CD4-positive, alpha-beta T cell treated with Interferon gamma for 1 hour (primary cell): ENCODE measurements at regions not wholly inside any gene's neighbourhood (a gene's known extent, or its start where the extent isn't known, plus 50 kb on each side); places are given as distances from the start of the nearest gene placed in this dataset.

Experiments
- DNase-seq: peaks from one replicate; pipeline ENCODE4 v3.0.0-alpha.2; 2020

DNA sequence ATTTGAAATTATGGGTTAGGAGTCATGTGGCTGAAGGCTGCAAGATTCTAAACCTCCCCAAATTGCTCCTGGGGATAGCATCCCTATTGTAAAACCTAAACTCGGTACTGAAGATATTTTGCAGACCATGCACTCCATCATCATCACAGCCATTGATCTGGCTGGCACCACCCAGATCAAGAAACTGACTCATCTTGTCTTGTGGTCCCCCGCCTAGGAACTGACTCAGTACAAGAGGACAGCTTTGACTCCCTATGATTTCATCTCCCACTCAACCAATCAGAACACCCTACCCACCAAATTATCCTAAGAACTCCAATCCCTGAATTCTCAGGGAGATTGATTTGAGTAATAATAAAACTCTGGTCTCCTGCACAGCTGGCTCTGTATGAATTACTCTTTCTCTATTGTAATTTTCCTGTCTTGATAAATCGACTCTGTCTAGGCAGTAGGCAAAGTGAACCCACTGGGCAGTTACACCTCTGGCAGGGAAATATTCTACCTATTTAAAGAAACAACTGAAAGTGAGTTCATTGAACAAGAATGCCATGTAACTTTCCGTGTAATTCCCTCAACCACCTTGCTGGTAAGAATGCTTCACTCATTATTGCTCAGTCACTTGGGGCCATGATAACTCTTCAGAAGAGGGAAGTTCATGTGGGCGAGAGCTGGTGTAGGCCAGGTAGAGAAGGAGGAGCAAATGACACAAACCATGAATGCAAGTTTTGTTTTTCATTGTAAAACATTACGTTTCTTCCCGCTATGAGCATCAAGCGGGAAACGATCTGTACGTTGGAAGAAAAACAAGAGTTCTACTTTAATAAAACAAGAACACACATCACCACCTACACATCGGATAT is 602.9 kb upstream of the ARID1B start:
- DNase-seq: no peak

DNA sequence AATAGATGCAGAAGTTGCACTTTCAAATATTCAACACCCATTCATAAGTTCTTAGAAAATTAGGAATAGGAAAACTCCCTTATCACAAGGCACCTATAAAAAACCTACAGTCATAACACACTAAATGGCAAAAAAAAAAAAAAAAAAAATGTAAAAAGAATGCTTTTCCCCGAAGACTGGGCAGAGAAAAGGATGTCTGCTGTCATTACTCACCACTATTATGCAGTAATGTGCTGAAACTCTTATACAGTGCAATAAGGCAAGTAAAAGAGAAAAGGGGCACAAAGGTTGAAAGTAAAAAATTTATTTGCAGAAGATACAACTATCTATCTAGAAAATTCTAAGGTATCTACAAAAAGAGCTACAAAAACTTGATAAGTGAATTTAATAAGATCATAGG is 607.8 kb upstream of the ARID1B start:
- DNase-seq: no peak

DNA sequence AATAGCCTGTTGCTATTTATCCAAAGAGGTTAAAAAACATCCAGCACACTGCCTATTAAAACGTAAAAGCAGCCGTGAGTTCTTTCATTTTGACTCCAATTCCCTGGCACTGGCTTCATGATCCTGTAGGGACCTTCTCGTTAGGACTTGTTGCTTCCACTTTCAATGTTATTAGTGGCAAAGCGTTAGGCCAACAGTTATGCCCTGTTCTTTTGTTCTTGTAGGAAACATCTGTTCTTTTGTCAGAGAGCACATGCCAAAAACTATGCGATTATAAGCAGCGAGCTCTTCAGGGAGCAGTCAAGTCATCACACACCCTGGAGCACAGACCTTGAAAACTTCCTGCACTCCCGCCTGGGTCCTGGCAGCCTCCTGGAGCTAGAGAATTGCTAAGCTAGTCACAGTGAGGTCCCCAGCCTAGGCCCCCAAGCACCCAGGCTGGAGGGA is 609.5 kb upstream of the ARID1B start:
- DNase-seq: no peak

DNA sequence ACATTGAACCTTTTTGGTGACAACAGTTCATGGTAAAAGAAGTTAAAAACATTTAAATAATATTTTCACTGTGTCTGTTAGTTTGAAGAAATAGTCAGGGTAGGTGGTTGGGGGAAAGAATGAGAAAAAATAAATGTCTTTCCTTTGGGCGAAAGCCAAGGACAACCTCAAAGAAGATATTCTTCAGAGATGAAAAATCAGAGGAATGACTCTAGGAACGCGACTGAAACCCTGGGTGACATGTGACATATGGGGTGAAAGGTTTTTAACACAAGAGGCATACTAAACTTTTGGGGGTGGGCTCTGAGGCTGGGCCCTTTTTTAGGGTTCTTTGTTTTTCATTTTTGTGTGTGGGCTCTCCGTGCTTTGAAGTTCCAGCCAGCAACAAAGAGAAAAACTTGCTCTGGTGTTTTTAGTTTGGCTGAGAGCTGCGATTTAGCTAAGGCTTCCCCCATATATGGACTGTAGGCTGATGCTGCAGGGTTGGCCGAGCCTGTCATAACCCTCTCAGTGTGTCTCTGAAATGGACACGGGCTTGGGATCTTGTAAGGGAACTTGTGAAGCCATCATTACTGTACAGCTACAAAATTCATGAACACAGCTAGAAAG is 610.1 kb upstream of the ARID1B start:
- no peak for DNase-seq

DNA sequence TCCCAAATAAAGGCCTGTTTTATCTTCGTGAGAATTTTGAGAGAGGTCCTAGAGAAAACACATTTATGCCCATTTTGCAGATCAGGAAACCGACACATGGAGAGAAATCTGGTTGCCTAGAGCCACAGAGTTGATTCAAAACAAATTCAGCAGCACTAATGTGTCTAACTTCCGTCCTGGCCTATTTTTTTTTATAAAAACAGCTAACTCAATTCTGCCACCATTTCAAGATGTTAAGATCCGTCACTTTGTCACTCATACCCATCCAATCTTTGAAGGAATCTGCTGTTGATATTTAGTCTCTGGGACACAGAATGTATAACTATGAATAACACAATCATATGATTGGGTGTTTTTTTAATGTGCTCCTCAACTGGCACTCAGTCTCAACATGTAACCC is 611.1 kb upstream of the ARID1B start:
- no peak for DNase-seq

DNA sequence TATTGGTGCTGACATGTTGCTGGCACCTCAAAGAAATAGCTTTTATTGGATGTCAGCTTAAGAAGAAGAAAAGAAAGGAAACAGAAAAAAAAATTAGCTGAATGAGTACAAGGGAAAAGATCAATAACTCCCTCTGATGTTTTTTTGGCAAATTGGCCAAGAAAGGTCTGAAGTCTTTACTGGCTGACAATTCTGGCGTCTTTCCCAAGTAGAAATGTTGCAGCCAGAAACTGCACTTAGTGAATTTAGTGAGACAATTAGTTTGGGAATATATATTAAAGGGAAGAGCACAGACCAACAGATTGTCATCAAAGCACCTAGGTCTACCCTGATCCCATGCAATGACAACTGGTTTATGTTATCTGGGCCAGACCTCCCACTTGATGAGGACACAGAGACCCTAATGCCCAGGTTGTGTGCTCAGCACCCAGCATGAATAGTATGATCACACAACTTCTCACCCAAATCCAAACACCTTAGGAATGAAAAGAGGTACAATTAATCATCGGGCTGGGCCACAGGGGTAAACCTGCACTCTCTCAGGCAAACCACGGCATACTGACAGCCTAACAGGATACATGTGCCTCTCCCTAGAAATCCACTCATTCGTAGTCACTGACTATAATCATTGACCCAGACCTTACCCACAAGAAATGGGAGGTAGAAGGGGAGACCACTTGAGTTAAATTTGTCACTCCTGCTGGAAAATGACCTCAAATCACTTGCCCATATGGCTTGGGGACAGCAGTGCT is 612.3 kb upstream of the ARID1B start:
- no peak for DNase-seq

DNA sequence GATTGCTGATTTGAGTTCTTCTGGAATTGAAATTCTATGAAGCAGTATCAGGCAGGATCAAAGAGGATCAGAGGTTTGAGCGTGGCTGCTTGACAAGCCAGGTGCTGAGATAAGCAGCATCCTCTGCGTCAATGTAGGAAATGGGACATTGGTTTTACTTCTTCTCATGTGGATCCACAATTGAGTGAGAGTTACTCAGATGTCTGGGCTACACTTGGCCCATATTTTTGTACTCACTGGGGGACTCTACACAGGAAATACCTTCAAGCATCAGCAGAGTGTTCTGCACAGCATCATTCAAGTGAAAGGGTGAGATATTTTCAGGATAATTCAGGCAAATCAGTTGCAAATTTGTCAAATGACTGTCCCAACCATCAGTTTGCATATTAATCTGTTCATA is 613.9 kb upstream of the ARID1B start:
- DNase-seq: peak; percentile 12

DNA sequence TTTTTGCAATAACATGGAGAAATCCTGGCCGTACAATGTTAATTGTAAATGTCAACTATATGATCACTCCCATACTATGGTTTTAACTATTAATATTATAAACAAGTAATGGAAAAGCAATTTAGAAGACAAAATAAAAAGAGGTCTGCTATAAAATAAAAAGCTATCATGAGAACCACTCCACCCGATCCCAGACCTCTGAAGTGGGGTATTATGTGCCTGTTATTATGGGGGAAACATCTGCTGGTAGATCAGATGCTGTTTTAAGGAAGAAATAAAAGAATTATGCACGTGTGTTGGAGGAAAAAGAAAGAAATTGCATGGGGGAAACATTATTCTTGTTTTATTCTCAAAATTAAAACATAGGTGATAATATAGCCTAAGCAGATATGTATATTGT is 615.7 kb upstream of the ARID1B start:
- no peak for DNase-seq

DNA sequence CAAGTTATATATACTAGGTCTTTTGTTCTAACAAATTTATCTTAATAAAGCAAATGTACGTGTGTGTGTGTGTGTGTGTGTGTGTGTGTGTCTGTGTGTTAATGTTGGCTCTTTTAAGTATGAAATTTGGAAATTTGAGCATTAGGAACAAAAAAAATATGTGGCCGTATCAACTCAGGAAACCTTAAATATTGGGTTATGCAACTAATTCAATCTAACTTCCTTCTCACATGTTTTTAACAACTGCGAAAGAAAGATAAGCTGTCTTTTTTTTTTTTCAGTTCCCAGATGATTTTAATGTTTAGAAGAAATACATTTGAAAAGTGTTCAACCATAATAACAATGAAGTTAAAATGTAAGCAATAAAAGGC is 616.4 kb upstream of the ARID1B start:
- no peak for DNase-seq

DNA sequence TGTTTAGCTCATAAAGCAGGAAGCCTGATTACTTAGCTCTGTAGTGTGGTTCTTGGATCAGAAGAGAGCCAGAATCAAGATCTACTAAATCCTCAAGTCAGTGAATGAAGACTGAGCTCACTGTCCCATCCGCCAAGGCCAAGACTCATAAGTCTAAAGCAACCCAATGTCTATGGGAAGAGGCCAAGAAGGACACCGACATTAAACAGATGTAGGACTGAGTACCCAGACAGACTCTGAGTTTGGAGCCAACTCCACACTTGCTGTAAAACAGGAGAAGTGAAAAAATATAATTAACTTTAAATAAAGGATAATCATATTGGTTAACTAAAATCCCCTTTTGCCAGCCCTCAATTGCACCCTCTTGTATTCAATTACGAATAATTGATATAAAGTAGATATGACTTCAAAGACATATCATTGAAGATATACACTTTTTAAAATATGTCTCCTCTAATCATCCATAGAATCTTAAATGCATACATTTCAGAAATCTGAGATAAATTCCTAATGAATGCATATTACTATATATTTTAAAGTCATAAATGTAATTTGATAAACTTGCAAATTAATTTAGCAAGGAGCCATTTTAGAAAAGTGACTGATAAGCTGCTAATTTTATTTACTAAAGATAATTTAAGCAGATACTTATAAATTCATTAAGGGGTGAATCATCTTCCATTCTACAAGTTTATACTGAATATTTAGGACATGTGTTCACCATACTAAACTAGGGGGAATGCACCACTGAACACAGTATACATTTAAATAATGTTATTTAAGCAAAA is 617.0 kb upstream of the ARID1B start:
- DNase-seq: no peak

DNA sequence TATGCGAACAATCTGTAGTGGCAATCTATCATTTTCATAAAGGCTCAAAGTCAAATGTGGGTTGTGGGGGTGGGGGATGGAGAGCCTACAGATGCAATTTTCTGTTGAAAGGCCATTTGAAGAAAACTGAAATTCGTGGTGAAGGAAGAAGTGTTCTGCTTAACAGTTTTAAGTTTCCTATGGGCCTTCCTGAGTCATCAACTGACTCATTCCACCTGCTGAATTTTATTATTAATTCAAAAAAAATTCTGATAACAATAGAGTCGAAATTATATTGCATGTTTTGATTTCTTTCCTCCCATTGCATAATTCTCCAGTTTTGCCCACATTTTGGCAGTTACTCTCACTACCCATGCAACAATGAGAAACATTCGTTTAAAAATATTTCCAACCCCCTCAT is 622.3 kb upstream of the ARID1B start:
- no peak for DNase-seq

DNA sequence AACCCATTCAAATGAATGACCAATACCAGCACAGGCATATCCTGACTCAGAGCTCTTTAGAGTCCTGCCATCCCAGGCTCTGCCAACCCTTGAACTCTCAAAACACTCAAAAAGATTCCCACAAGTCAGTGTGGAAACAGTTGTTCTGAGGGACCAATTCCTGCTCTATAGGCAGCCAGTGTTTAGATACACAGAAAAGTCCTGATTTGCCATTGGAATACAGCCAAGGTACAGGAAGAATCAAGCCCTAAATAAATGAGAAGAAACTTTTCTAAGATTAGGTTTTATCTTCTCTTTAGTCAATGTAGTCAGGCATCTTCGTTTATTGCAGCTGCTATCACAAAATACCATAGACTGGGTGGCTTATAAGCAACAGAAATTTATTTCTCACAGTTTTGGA is 626.8 kb upstream of the ARID1B start:
- DNase-seq: no peak

DNA sequence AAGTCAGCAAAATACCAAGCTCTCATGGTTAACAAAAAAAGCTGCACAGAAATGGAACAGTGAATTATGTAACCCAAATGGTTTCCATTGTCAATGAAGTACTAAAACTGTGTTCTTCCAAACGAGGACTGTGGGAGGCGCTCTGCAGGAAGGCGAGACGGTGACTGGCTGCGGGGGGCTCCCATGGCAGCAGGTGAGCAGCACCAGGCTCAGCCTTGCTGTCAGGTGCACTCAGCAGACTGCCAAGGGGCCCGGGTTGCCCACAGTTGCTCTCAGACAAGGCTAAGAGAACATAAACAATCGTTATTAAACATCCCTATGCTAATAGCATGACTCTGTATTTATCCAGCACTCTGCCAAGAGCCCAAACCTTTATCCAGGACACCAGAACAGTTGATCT is 630.3 kb upstream of the ARID1B start:
- no peak for DNase-seq

DNA sequence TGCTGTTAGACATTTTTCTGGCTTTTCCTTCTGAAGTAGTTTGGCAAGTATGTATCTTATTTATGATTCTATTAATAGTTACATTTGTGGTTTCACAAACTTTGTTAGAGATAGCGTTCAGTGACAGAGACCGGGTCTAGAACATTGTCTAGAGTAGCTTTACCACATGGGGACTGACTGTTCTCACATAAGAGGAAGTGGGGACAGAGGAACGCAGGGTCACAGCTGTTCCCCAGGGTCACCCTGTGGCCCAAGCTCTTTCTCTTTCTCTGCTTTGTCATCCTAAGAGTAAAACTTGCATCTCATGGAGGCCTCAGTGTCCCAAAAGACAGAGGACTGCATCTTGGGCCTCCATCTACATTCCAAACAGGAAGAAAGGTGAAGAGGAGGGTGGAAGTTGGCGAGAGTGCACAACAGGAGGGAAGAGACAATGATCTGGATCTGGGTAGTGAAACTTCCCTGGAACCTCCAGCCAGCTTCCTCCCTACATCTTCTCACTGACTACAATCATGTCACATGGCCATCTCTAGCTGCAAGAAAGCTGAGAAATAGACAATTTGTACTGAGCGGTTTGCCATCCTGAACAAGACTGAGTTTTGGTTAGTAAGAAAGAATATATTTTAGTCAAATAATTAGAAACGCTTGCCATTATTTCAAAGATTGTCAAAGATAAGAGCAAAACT is 645.8 kb upstream of the ARID1B start:
- DNase-seq: peak; percentile 7

DNA sequence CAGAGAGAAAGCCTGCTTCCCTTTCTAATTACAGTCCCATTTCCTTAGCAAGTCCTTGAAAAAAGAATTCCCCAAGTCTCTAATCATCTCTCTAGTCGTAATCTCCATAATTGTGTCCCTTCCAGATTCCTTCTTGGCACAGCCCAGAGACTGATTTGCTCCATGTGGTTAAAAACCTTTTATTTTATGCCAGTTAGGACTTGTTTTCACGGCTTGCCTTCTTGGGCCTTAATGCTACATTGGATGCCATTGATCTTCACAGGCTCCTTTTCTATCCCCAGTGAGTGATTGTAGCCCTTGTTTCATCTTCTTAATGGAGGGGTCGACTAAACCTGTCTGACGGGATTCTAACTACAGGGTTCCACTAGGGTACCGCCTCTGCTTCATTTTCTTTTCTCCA is 650.6 kb upstream of the ARID1B start:
- no peak for DNase-seq

DNA sequence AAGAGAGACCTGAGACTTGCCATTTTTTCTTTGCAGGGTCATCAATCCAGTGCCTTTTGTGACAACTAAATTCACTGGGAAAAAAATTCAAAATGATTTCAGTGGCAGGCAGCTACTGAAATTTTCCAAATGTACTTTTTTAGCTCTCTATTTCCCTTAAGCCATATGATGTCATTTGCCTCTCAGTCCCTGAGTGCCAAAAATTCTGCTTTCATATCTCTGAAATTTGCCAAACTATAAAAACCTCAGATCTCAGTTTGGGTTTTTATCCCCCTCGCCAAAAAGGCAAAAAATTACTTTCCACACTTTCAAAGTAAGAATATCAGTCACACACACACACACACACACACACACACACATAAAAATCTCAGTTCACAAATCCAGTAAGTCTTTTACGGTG is 651.3 kb upstream of the ARID1B start:
- no peak for DNase-seq

DNA sequence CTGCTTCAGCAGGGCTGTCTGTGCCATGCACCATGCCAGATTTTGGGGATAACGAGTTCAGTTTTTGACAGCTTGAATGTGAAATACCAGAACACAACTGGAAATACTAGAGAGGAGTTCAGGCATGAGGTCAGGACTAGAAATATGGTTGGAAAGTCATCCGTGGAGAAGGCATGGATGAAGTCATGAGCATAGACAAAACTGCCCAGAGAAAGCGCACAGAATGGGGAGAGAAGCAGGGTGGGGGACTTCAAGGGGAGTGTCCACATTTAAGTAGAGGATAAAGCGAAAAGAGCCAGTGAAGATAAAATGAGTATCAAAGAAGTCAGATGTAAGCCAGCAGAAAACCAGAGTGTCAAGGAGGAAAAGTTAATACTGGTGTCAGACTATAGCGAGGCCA is 653.4 kb upstream of the ARID1B start:
- DNase-seq: no peak

DNA sequence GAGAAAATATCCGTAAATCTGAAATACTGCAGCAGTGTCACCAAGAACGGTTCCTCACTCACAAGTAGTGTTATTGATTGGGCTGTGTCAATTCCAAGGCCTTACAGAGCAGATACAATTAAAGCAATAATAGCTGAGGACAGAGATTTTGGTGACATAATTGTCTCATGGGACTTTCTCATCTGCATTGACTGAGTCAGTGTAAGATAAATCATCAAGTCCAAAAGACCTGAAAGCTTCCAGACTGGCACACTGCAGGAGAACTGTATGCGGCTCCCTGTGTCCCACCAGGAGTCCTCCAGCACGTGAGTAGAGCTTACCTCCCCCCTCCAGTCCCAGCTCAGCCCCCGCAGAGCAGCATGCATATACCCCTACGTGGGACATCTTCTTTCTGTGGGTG is 655.2 kb upstream of the ARID1B start:
- no peak for DNase-seq

DNA sequence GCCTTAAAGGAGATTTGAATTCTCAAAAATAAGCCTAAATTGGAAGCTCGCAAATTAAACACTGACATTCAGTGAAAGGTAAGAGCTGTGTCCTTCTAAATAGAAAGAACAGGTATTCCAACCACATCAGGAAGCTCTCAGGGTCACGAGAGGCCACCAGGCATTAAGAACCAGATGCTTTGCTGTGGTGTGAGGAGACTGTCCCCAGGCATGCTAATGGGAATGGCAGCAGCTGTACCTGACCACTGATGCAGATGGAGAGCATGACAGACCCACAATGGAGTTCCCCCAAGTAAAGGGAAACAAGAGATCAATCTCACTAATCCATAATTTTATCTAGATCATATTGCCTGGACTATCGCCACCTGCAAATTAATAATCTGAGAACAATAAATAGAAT is 658.9 kb upstream of the NOX3 start:
- no peak for DNase-seq

DNA sequence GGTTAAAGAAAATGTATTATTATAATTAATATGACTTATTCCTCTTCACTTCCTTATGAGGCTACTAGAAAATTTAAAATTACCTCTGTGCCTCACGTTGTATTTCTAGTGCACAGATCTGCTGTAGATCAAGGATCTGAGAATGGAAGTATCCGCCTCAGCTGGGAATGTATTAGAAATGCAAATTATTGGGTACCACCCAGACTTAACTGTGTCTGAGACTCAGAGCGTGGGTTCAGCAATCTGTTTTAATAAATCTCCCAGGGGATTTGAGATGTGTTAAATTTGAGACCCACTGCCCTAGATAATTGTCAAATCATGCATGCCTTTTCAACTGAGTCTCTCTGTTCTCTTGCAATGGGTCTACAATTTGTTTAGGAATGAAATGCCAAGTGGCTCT is 658.0 kb upstream of the NOX3 start:
- DNase-seq: no peak

DNA sequence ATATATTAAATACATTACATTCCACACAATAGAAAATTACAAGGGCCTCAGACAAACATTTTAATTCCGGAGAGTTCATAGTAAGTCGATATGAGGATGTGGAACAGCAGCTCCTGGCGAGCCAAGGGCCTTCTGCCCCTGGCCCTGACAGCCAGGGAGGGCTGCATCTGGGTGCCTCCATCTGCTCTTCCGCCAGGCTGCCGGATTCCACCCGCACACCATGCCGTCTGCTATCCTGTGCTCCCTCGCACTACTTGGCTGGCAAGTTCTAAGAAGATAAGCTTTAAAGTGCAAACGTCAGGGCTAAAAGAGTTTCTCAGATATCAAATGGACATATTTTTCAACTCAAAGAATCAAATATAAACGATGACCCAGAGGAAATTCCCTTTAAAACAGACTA is 656.3 kb upstream of the NOX3 start:
- DNase-seq: no peak

DNA sequence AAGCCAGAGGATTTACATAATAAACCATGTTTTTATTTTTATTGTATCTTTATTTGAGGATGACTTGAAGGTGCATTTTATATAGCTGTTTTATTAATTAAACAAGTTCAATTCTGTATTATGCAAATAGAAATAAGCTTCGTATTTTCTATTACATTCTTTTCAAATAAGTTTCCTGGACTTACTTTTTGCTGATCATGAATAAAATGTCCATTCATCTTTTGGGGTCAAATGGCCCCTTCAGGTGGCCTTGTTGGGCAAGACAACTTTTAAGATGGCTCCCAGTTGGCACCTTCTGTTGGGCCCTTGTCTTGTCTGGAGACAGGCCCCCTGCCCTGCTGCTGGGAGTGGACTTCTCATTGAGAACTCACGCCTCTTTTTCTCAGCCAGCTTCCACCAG is 654.6 kb upstream of the NOX3 start:
- DNase-seq: no peak

DNA sequence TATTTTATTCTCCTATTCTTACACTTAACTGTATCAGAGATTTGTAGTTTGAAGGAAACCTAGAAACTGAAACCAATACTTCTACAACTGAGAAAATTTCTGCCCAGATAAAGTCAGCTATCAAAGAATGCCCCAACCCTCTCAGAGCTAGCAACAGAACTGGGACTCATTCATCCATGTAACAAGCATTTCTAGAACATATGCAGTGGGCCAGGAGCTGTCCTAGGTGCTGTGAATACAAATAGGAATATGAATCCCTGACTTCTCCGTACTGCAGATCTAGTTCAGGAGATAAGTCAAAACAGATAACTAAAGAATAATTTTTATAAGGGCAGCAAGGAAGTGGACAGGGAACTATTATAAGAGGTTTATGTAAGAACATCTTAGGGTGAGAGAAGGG is 654.1 kb upstream of the NOX3 start:
- no peak for DNase-seq
